WTC11 (cell line): ENCODE measurements at regions not wholly inside any gene's neighbourhood (a gene's known extent, or its start where the extent isn't known, plus 50 kb on each side); places are given as distances from the start of the nearest gene placed in this dataset.

ENCODE experiments used
- ATAC-seq: fragments of 200-7000 bp; cut with Tn5 transposase; 2 replicates; pipeline ENCODE4 v1.10.0; 2021; ENCODE audit warnings: mild to moderate bottlenecking, moderate library complexity
- CTCF ChIA-PET: fragments of 300-600 bp; sonication (Branson Sonifier 250); formaldehyde crosslinking; loops from one replicate; lab custom pipeline; 2021; ENCODE audit warnings: antibody characterized with exemption; lab: Charles Lee
- POLR2A ChIA-PET: fragments of 350-600 bp; sonication (Branson Sonifier 250); formaldehyde crosslinking; loops from one replicate; lab custom pipeline; 2021; ENCODE audit warnings: antibody characterized with exemption; lab: Charles Lee
- DNase-seq: peaks from one replicate; pipeline ENCODE4 v3.0.0; 2021; ENCODE audit warnings: low spot score
- H3K27ac Mint-ChIP-seq: 2 replicates; pipeline ENCODE4 v1.8.0; 2021; ENCODE audit warnings: mixed read lengths
- H3K27me3 Mint-ChIP-seq: 2 replicates; pipeline ENCODE4 v1.8.0; 2021; ENCODE audit warnings: low read depth, mild to moderate bottlenecking, moderate library complexity, mixed read lengths
- H3K36me3 Mint-ChIP-seq: 2 replicates; pipeline ENCODE4 v1.8.0; 2021; ENCODE audit warnings: mixed read lengths
- H3K4me1 Mint-ChIP-seq: 2 replicates; pipeline ENCODE4 v1.8.0; 2022; ENCODE audit warnings: mixed read lengths
- H3K4me3 Mint-ChIP-seq: 2 replicates; pipeline ENCODE4 v1.8.0; 2021; ENCODE audit warnings: mild to moderate bottlenecking, moderate library complexity, mixed read lengths
- H3K9me3 Mint-ChIP-seq: 2 replicates; pipeline ENCODE4 v1.8.0; 2021; ENCODE audit warnings: mixed read lengths
- ATF6 ChIP-seq: sonication (generic); formaldehyde crosslinking; IDR thresholded peaks from 2 replicates; pipeline ENCODE4 v1.8.1; 2023; ENCODE audit warnings: mild to moderate bottlenecking, missing genetic modification reagents
- CREB1 ChIP-seq: sonication (generic); formaldehyde crosslinking; IDR thresholded peaks from 2 replicates; pipeline ENCODE4 v1.8.0; 2023; ENCODE audit warnings: mild to moderate bottlenecking, missing genetic modification reagents
- E2F4 ChIP-seq: sonication (generic); formaldehyde crosslinking; IDR thresholded peaks from 2 replicates; pipeline ENCODE4 v1.8.1; 2022; ENCODE audit warnings: low read depth, mild to moderate bottlenecking, moderate library complexity, missing genetic modification reagents, borderline replicate concordance
- ESRRA ChIP-seq: sonication (generic); formaldehyde crosslinking; IDR thresholded peaks from 2 replicates; pipeline ENCODE4 v1.8.1; 2022; ENCODE audit warnings: mild to moderate bottlenecking, missing genetic modification reagents, borderline replicate concordance
- GRHL2 ChIP-seq: fragments of 250-450 bp; sonication (Bioruptor Pico); IDR thresholded peaks from 2 replicates; pipeline ENCODE4 v1.8.0; 2022; ENCODE audit warnings: mild to moderate bottlenecking, moderate library complexity; ENCODE audit not compliant: insufficient replicate concordance, severe bottlenecking
- MYBL2 ChIP-seq: sonication (generic); formaldehyde crosslinking; IDR thresholded peaks from 2 replicates; pipeline ENCODE4 v1.8.1; 2023; ENCODE audit warnings: mild to moderate bottlenecking, moderate library complexity, missing genetic modification reagents
- ZBTB21 ChIP-seq: sonication (generic); formaldehyde crosslinking; IDR thresholded peaks from 2 replicates; pipeline ENCODE4 v1.8.1; 2023; ENCODE audit warnings: mild to moderate bottlenecking, missing genetic modification reagents, borderline replicate concordance
- ZNF281 ChIP-seq: sonication (generic); formaldehyde crosslinking; IDR thresholded peaks from 2 replicates; pipeline ENCODE4 v1.8.0; 2023; ENCODE audit warnings: mild to moderate bottlenecking, missing genetic modification reagents
- ZNF416 ChIP-seq: fragments of 250-450 bp; sonication (Bioruptor Pico); IDR thresholded peaks from 2 replicates; pipeline ENCODE4 v1.9.0; 2021; ENCODE audit warnings: mild to moderate bottlenecking, inconsistent platforms
- TF ChIP-seq, protein P1 (sequence below): sonication (generic); formaldehyde crosslinking; IDR thresholded peaks from 2 replicates; pipeline ENCODE4 v1.8.1; 2022; ENCODE audit warnings: low read depth, missing genetic modification reagents, borderline replicate concordance
- TF ChIP-seq, protein P2 (sequence below): sonication (generic); formaldehyde crosslinking; IDR thresholded peaks from 2 replicates; pipeline ENCODE4 v1.8.1; 2022; ENCODE audit warnings: mild to moderate bottlenecking, missing genetic modification reagents, moderate library complexity, borderline replicate concordance

DNA sequence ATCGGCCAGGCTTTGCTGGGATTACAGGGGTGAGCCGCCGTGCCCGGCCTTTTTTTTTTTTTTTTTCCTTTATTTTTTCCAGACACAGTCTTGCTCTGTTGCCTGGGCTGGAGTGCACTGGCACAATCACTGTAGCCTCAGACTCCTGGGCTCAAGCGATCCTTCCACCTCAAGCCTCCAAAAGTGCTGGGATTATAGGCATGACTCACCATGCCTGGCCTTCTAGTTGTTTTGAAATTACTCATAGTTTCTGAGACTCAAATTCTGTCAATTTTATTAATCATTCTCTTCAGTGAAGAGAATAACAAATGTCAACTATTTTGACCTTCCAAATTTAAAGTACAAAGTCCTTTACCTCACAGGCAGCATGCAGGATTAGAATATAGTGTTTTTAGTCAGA, 374.5 kb downstream of the PLA2G4A start (continued):
- TF ChIP-seq MYBL2 (CRISPR knock-in tag) (no peak), CREB1 (CRISPR knock-in tag) (no peak)

DNA sequence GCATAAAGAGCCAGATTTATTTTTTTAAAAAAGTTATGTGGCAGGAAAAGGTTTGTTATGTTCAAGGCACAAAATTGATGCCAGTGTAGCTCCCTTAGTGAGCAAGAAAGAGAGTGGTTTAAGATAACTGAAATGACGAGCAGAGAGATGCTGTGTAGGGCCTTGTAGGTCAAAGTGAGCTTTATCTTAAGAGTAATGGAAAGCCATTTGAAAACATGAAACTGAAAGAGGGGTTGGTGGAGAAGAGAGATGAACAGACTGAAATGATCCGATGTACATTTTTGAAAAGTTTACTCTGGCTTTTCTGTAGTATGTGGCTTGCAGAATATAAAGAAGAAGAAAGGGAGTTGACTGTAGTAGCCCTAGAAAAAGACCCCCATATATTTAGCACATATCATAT, 383.6 kb downstream of the PLA2G4A start:
- ChIA-PET POLR2A (no interaction called here), CTCF (no interaction called here)
- Mint-ChIP-seq H3K36me3 (no peaks in the 10 kb centered on the region), H3K4me3 (no peak overlapping the region), H3K27me3 (no peaks in the 10 kb centered on the region)
- no peak for ATAC-seq
- no peak for TF ChIP-seq ZNF281
- no peak for TF ChIP-seq ESRRA
- TF ChIP-seq, all 79 proteins: peak for 0
- Mint-ChIP-seq H3K27ac (no peak overlapping the region), H3K9me3 (peaks cover 7% of the 10 kb centered on the region; the same call in 1 of the 2 replicates), H3K4me1 (no peaks in the 10 kb centered on the region)
- no peak for DNase-seq

DNA sequence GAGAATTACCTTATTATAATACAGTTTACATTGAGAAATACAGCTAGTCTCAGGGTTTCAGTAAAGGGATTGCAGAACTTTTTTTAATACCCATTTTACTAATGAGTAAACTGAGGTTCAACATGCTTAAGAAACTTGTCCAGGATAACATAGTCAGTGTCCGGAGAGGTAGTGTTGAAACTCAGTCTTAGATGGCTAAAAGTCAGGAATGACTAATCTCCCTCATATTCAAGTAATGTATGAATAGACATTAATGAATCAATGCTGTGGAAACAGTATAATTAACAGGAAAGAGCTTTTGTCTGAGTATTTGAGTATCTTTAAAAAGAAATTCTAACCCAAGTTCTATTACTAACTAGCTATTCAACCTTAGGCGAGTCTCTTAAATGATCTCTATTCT, 397.6 kb downstream of the PLA2G4A start:
- H3K27ac Mint-ChIP-seq, result no peak overlapping the region
- TF ChIP-seq, protein P1, sequence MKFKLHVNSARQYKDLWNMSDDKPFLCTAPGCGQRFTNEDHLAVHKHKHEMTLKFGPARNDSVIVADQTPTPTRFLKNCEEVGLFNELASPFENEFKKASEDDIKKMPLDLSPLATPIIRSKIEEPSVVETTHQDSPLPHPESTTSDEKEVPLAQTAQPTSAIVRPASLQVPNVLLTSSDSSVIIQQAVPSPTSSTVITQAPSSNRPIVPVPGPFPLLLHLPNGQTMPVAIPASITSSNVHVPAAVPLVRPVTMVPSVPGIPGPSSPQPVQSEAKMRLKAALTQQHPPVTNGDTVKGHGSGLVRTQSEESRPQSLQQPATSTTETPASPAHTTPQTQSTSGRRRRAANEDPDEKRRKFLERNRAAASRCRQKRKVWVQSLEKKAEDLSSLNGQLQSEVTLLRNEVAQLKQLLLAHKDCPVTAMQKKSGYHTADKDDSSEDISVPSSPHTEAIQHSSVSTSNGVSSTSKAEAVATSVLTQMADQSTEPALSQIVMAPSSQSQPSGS (CRISPR knock-in tag), result no peak
- TF ChIP-seq E2F4 (CRISPR knock-in tag) (no peak), ZNF416 (CRISPR knock-in tag) (no peak), ZBTB21 (CRISPR knock-in tag) (no peak)
- no peak for DNase-seq
- no peaks in the 10 kb centered on the region for H3K27me3 Mint-ChIP-seq
- H3K4me1 Mint-ChIP-seq, result peaks cover 10% of the 10 kb centered on the region
- no peaks in the 10 kb centered on the region for H3K9me3 Mint-ChIP-seq
- H3K36me3 Mint-ChIP-seq, result no peaks in the 10 kb centered on the region
- CTCF ChIA-PET, result no interaction called here
- POLR2A ChIA-PET, result no interaction called here
- no peak for ATAC-seq
- H3K4me3 Mint-ChIP-seq, result no peak overlapping the region

GRCh38 chr1:187228790-187229189, 400.0 kb downstream of the PLA2G4A start:
- Mint-ChIP-seq H3K27me3 (no peaks in the 10 kb centered on the region), H3K4me3 (no peak overlapping the region), H3K36me3 (no peaks in the 10 kb centered on the region), H3K9me3 (no peaks in the 10 kb centered on the region), H3K27ac (no peak overlapping the region), H3K4me1 (peaks cover 10% of the 10 kb centered on the region)
- CTCF ChIA-PET, result no interaction called here
- DNase-seq (no peak), ATAC-seq (no peak)
- TF ChIP-seq GRHL2 (CRISPR knock-in tag), result no peak
- TF ChIP-seq ATF6 (CRISPR knock-in tag), result no peak
- TF ChIP-seq, protein P2, sequence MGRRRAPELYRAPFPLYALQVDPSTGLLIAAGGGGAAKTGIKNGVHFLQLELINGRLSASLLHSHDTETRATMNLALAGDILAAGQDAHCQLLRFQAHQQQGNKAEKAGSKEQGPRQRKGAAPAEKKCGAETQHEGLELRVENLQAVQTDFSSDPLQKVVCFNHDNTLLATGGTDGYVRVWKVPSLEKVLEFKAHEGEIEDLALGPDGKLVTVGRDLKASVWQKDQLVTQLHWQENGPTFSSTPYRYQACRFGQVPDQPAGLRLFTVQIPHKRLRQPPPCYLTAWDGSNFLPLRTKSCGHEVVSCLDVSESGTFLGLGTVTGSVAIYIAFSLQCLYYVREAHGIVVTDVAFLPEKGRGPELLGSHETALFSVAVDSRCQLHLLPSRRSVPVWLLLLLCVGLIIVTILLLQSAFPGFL (CRISPR knock-in tag), result no peak
- POLR2A ChIA-PET, result no interaction called here
